ENCODE measurements at regions not wholly inside any gene's neighbourhood (a gene's known extent, or its start where the extent isn't known, plus 50 kb on each side); places are given as distances from the start of the nearest gene placed in this dataset.

DNA sequence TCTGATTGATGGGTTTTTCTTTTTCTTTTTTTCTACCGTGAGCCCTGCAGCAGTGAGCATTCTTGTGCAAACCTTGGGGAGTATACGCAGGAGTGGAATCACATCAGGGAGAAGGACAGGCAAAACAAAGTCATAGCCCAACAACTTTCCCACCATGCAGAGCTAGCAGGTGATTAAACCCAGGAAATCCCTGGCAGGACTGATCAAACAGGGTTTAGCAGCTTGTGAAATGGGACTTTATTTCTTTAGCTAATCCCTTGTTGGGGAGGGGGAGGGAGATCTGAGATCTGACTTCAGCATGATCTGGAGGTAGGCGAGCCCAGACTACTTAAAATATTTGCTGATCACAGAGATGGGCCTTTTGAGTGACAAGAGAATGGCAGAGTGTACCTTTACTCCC is 162.0 kb upstream of the GLRA1 start:
- Mint-ChIP-seq H3K4me3 (no peak overlapping the region), H3K36me3 (ENCODE audit: low read depth) (no peaks in the 10 kb centered on the region), H3K4me1 (ENCODE audit: low read depth) (no peaks in the 10 kb centered on the region), H3K27me3 (ENCODE audit: insufficient read depth) (no peaks in the 10 kb centered on the region), H3K9me3 (peaks cover 40% of the 10 kb centered on the region), H3K27ac (no peak overlapping the region)
- no peak for DNase-seq
- TF ChIP-seq, protein P1, sequence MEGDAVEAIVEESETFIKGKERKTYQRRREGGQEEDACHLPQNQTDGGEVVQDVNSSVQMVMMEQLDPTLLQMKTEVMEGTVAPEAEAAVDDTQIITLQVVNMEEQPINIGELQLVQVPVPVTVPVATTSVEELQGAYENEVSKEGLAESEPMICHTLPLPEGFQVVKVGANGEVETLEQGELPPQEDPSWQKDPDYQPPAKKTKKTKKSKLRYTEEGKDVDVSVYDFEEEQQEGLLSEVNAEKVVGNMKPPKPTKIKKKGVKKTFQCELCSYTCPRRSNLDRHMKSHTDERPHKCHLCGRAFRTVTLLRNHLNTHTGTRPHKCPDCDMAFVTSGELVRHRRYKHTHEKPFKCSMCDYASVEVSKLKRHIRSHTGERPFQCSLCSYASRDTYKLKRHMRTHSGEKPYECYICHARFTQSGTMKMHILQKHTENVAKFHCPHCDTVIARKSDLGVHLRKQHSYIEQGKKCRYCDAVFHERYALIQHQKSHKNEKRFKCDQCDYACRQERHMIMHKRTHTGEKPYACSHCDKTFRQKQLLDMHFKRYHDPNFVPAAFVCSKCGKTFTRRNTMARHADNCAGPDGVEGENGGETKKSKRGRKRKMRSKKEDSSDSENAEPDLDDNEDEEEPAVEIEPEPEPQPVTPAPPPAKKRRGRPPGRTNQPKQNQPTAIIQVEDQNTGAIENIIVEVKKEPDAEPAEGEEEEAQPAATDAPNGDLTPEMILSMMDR (IDR thresholded peaks at IDR 0.05): no peak

DNA sequence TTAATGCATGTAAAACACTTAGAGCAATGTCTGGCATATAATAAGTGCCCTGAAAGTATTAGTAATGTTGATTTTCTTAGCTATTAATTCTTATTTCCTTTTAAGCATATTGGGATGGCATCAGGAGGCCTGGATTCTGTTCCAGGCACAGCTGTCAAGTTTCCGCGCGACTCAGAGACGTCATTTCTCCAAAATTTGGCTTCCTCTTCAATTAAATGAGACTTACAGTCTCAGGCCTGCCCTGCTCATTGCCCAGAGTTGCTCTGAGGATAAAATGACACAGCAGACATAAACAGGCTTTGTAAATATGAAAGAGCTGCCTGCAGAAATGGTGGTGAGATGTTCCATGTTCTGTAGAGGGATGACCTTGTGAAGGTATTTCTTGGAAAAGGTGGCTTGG is 159.8 kb upstream of the GLRA1 start:
- no peaks in the 10 kb centered on the region for H3K27me3 Mint-ChIP-seq (ENCODE audit: insufficient read depth)
- peaks cover 27% of the 10 kb centered on the region for H3K9me3 Mint-ChIP-seq
- no peak for DNase-seq
- no peak overlapping the region for H3K4me3 Mint-ChIP-seq
- H3K4me1 Mint-ChIP-seq (ENCODE audit: low read depth): no peaks in the 10 kb centered on the region
- H3K27ac Mint-ChIP-seq: no peak overlapping the region
- TF ChIP-seq, protein P1 (IDR thresholded peaks at IDR 0.05): no peak
- no peaks in the 10 kb centered on the region for H3K36me3 Mint-ChIP-seq (ENCODE audit: low read depth)

DNA sequence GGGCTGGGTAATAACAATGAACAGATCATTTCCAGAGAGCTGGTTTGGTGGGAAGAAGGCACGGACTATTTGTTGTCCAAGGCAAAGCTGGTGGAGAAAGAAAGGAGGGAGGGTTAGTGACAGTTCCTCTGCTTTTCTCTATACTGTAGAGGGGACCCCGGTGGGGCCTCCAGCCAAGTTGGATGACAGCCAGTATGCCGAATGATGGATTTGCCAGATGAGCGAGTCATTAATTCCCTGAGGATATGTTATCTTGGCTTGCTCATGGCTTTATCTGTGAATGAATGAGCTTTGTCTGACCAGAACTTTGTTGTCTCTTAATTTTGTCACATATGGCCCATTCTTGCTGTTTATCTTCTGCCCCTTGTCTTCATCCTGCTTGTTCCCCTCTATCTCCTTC is 158.6 kb upstream of the GLRA1 start:
- Mint-ChIP-seq H3K27me3 (ENCODE audit: insufficient read depth) (no peaks in the 10 kb centered on the region), H3K36me3 (ENCODE audit: low read depth) (no peaks in the 10 kb centered on the region), H3K27ac (no peak overlapping the region), H3K9me3 (peaks cover 27% of the 10 kb centered on the region), H3K4me1 (ENCODE audit: low read depth) (no peaks in the 10 kb centered on the region), H3K4me3 (no peak overlapping the region)
- DNase-seq: no peak
- TF ChIP-seq, protein P1 (IDR thresholded peaks at IDR 0.05): no peak

DNA sequence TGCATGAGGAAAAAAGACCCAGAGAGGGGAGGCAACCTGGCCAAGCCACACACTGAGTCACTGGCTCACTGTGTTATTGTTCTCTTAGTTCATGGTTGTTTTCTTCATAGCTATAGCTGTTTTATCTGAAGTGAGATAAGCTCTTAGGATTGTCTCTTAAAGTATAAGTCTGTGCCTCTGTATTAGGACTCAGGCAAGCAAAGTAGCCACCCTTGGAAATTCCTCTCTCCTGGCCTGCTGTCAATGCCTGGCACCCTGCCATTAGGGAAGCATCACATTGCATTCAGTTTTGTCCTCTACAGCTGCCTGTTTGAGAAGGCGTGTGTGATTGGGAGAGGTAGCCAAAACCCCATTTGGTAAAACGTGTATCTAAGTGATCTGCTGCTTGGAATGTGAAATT is 147.4 kb upstream of the GLRA1 start:
- Mint-ChIP-seq H3K4me1 (ENCODE audit: low read depth) (no peaks in the 10 kb centered on the region), H3K9me3 (peaks cover 40% of the 10 kb centered on the region), H3K36me3 (ENCODE audit: low read depth) (no peaks in the 10 kb centered on the region), H3K27ac (no peak overlapping the region), H3K27me3 (ENCODE audit: insufficient read depth) (no peaks in the 10 kb centered on the region; the same call in 1 of the 2 replicates), H3K4me3 (no peak overlapping the region)
- no peak for DNase-seq
- TF ChIP-seq, protein P1 (IDR thresholded peaks at IDR 0.05): no peak

DNA sequence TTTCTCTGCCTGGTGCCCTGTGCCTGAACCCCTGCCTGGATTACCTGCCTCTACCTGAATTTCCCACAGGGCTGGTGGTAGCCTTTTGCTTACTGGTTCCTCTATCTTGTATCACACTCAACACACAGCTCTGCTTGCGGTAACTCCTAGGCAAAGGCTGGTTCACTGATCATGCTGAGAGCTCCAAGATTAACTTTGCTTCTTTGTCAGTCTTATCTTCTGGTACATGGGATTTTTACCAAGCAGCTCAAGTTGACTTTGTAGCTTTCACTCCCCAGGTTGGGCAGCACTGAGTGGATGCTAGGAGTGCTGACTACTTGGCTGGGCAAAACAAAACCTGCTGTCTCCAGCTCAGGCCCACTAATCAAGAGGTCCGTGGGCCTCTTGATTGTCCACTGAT is 145.9 kb upstream of the GLRA1 start:
- H3K36me3 Mint-ChIP-seq (ENCODE audit: low read depth): no peaks in the 10 kb centered on the region
- TF ChIP-seq, protein P1 (IDR thresholded peaks at IDR 0.05): no peak
- no peaks in the 10 kb centered on the region for H3K4me1 Mint-ChIP-seq (ENCODE audit: low read depth)
- DNase-seq: no peak
- no peak overlapping the region for H3K27ac Mint-ChIP-seq
- H3K27me3 Mint-ChIP-seq (ENCODE audit: insufficient read depth): no peaks in the 10 kb centered on the region; the same call in none of the 2 replicates
- H3K9me3 Mint-ChIP-seq: peaks cover 47% of the 10 kb centered on the region
- H3K4me3 Mint-ChIP-seq: no peak overlapping the region

DNA sequence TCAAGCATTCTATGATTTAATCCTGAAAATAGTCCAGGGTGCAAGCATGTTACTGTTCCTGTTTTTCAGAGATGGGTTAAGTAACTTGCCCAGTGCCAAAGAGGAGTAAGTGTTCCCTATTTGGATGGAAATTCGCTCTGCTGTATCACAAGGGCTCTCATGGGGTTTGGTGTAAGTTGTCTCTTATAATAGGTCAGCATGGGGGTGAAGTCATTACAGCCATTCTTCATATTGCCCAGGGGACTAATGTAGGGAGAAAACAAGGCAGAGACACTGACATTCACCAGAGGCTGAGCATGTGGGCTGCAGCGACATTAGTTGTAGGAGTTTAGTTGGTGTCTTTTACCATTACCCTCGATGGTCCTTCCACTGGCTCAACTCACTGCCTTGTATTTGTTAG is 142.1 kb upstream of the GLRA1 start:
- no peaks in the 10 kb centered on the region; the same call in 1 of the 2 replicates for H3K27me3 Mint-ChIP-seq (ENCODE audit: insufficient read depth)
- no peaks in the 10 kb centered on the region for H3K36me3 Mint-ChIP-seq (ENCODE audit: low read depth)
- no peak overlapping the region for H3K4me3 Mint-ChIP-seq
- no peaks in the 10 kb centered on the region for H3K4me1 Mint-ChIP-seq (ENCODE audit: low read depth)
- no peak overlapping the region for H3K27ac Mint-ChIP-seq
- peaks cover 39% of the 10 kb centered on the region for H3K9me3 Mint-ChIP-seq
- no peak for DNase-seq
- TF ChIP-seq, protein P1 (IDR thresholded peaks at IDR 0.05): no peak

All from HFFc6 (cell line).